H1 (cell line): ENCODE measurements at regions not wholly inside any gene's neighbourhood (a gene's known extent, or its start where the extent isn't known, plus 50 kb on each side); places are given as distances from the start of the nearest gene placed in this dataset.

ENCODE experiments used
- CTCF ChIA-PET: fragments of 300-600 bp; sonication (Branson Sonifier 250); formaldehyde crosslinking; loops from one replicate; lab custom pipeline; 2021; ENCODE audit not compliant: partially characterized antibody; lab: Charles Lee
- POLR2A ChIA-PET: fragments of 300-600 bp; sonication (Branson Sonifier 250); formaldehyde crosslinking; loops from one replicate; lab custom pipeline; 2021; ENCODE audit warnings: inconsistent platforms; ENCODE audit not compliant: partially characterized antibody; lab: Charles Lee
- DNase-seq, 2 experiments: peaks; one replicate each; pipeline versions ENCODE4 v3.0.0 to v3.0.0-alpha.2; 2010 to 2022; ENCODE audit warnings: low spot score in 2 of 2, low read depth in 1 of 2, mixed read lengths in 1 of 2
- FAIRE-seq: peaks from 2 replicates; lab custom pipeline; 2011; peaks lifted over from hg19 to GRCh38; lab: Jason Lieb, UNC
- H2AFZ ChIP-seq: 2 replicates; pipeline ENCODE4 v1.8.1; 2012; ENCODE audit warnings: low read length, inconsistent platforms
- H2AK5ac ChIP-seq: 2 replicates; pipeline ENCODE4 v1.6.1; 2013; ENCODE audit warnings: low read depth, low read length
- H2BK120ac ChIP-seq: replicated peaks from 2 replicates; pipeline ENCODE3; 2013; ENCODE audit warnings: low read depth, low read length, inconsistent platforms
- H2BK12ac ChIP-seq: 2 replicates; pipeline ENCODE4 v1.6.1; 2013; ENCODE audit warnings: low read depth, low read length
- H2BK15ac ChIP-seq: 2 replicates; pipeline ENCODE4 v1.6.1; 2013; ENCODE audit warnings: low read length
- H2BK20ac ChIP-seq: 2 replicates; pipeline ENCODE4 v1.6.1; 2013; ENCODE audit warnings: low read length
- H2BK5ac ChIP-seq: 2 replicates; pipeline ENCODE4 v1.6.1; 2013; ENCODE audit warnings: low read depth, low read length
- H3K14ac ChIP-seq: 2 replicates; pipeline ENCODE4 v1.6.1; 2013; ENCODE audit warnings: inconsistent platforms; ENCODE audit not compliant: insufficient read length
- H3K18ac ChIP-seq: 2 replicates; pipeline ENCODE4 v1.6.1; 2013; ENCODE audit warnings: low read length; ENCODE audit errors: extremely low read depth
- H3K23ac ChIP-seq: 2 replicates; pipeline ENCODE4 v1.6.1; 2013; ENCODE audit warnings: inconsistent platforms; ENCODE audit not compliant: insufficient read length
- H3K23me2 ChIP-seq: 2 replicates; pipeline ENCODE4 v1.6.1; 2013; ENCODE audit warnings: low read depth, low read length
- H3K27ac ChIP-seq: 2 replicates; pipeline ENCODE4 v1.6.1; 2011; ENCODE audit warnings: low read depth, low read length, inconsistent platforms
- H3K27me3 ChIP-seq, 4 experiments: replicated peaks in 1 of 4; 1 replicate in 1 of 4; 2 replicates in 3 of 4; pipeline versions ENCODE4 v1.6.1 to v1.8.1; 2011 to 2013; ENCODE audit warnings: low read length in 3 of 4, mild to moderate bottlenecking in 3 of 4, inconsistent platforms in 2 of 4, mixed read lengths in 2 of 4, moderate library complexity in 1 of 4; ENCODE audit not compliant: control insufficient read depth in 3 of 4, insufficient read depth in 3 of 4; ENCODE audit errors: extremely low read depth in 1 of 4
- H3K36me3 ChIP-seq, 4 experiments: 2 replicates each; pipeline versions ENCODE4 v1.6.1 to v1.8.1; 2011 to 2013; ENCODE audit warnings: mild to moderate bottlenecking in 4 of 4, low read length in 3 of 4, moderate library complexity in 2 of 4, control low read depth in 1 of 4, inconsistent platforms in 1 of 4; ENCODE audit not compliant: insufficient read depth in 4 of 4, control insufficient read depth in 2 of 4
- H3K4ac ChIP-seq: replicated peaks from 2 replicates; pipeline ENCODE3; 2013; ENCODE audit warnings: low read length, low read depth, mixed read lengths, inconsistent platforms; ENCODE audit not compliant: insufficient read length
- H3K4me1 ChIP-seq, 4 experiments: replicated peaks in 1 of 4; 1 replicate in 1 of 4; 2 replicates in 3 of 4; pipeline versions ENCODE4 v1.6.1 to v1.8.1; 2011 to 2013; ENCODE audit warnings: low read length in 3 of 4, inconsistent platforms in 2 of 4, mixed read lengths in 1 of 4; ENCODE audit not compliant: insufficient read depth in 4 of 4, control insufficient read depth in 3 of 4
- H3K4me2 ChIP-seq, 2 experiments: 2 replicates each; pipeline versions ENCODE4 v1.6.1 to v1.8.1; 2011 to 2013; ENCODE audit warnings: low read depth in 2 of 2, low read length in 2 of 2, control low read depth in 1 of 2, inconsistent platforms in 1 of 2, mild to moderate bottlenecking in 1 of 2; ENCODE audit not compliant: insufficient read depth in 1 of 2
- H3K4me3 ChIP-seq, 4 experiments: fragments of 200-600, 300-600 bp in 1 of 4; sonication (generic), shearing (Covaris generic), sonication (Bioruptor Twin) in 1 of 4; 2 replicates each; pipeline versions ENCODE4 v1.5.1 to v1.8.1; 2011 to 2016; ENCODE audit warnings: low read length in 4 of 4, low read depth in 3 of 4, control low read depth in 2 of 4, inconsistent platforms in 2 of 4, mild to moderate bottlenecking in 2 of 4, mixed read lengths in 1 of 4, moderate library complexity in 1 of 4; ENCODE audit not compliant: insufficient read depth in 2 of 4; ENCODE audit errors: extremely low read depth in 1 of 4
- H3K56ac ChIP-seq: replicated peaks from 2 replicates; pipeline ENCODE3; 2013; ENCODE audit warnings: low read depth, mild to moderate bottlenecking, mixed read lengths, low read length, inconsistent platforms; ENCODE audit not compliant: insufficient read length
- H3K79me1 ChIP-seq: 2 replicates; pipeline ENCODE4 v1.6.1; 2013; ENCODE audit warnings: low read depth, low read length, control low read depth
- H3K79me2 ChIP-seq, 2 experiments: 2 replicates each; pipeline versions ENCODE4 v1.6.1 to v1.8.1; 2012 to 2013; ENCODE audit warnings: low read length in 2 of 2, mild to moderate bottlenecking in 2 of 2, inconsistent platforms in 1 of 2; ENCODE audit not compliant: insufficient read depth in 2 of 2, control insufficient read depth in 1 of 2
- H3K9ac ChIP-seq, 4 experiments: replicated peaks in 1 of 4; 1 replicate in 1 of 4; 2 replicates in 3 of 4; pipeline versions ENCODE4 v1.6.1 to v1.8.1; 2011 to 2013; ENCODE audit warnings: low read depth in 3 of 4, low read length in 3 of 4, control low read depth in 2 of 4, mild to moderate bottlenecking in 2 of 4, moderate library complexity in 2 of 4, inconsistent platforms in 1 of 4; ENCODE audit errors: extremely low read depth in 1 of 4
- H3K9me3 ChIP-seq, 2 experiments: 2 replicates each; pipeline versions ENCODE4 v1.6.1 to v1.8.1; 2012 to 2013; ENCODE audit warnings: mild to moderate bottlenecking in 2 of 2, moderate library complexity in 2 of 2, control low read depth in 1 of 2, inconsistent platforms in 1 of 2, low read depth in 1 of 2, low read length in 1 of 2, mixed read lengths in 1 of 2; ENCODE audit not compliant: insufficient read depth in 2 of 2
- H4K20me1 ChIP-seq, 2 experiments: replicated peaks in 1 of 2; 2 replicates each; pipeline versions ENCODE3 to v1.8.1; 2011 to 2013; ENCODE audit warnings: inconsistent platforms in 2 of 2, low read length in 2 of 2, mild to moderate bottlenecking in 1 of 2; ENCODE audit not compliant: insufficient read depth in 2 of 2, control insufficient read depth in 1 of 2
- H4K5ac ChIP-seq: 2 replicates; pipeline ENCODE4 v1.6.1; 2013; ENCODE audit warnings: low read length, low read depth, mixed read lengths, inconsistent platforms; ENCODE audit not compliant: insufficient read length
- H4K8ac ChIP-seq: 2 replicates; pipeline ENCODE4 v1.8.0; 2013; ENCODE audit warnings: mild to moderate bottlenecking, moderate library complexity, low read length, inconsistent platforms; ENCODE audit not compliant: insufficient read depth; ENCODE audit errors: extremely low read depth
- H4K91ac ChIP-seq: replicated peaks from 2 replicates; pipeline ENCODE3; 2013; ENCODE audit warnings: low read length, mixed read lengths, inconsistent platforms; ENCODE audit not compliant: insufficient read length
- CBX5 ChIP-seq: fragments of 300-800, 300-1000 bp; sonication (generic); IDR thresholded peaks from 2 replicates; pipeline ENCODE4 v1.7.1; 2016; ENCODE audit warnings: antibody characterized with exemption, low read length, low read depth
- CBX8 ChIP-seq: fragments of 300-800, 300-1000 bp; sonication (generic); IDR thresholded peaks from 2 replicates; pipeline ENCODE4 v1.7.1; 2016; ENCODE audit warnings: low read depth, low read length, borderline replicate concordance
- KDM1A ChIP-seq: fragments of 200-600, 300-600 bp; sonication (generic); IDR thresholded peaks from 2 replicates; pipeline ENCODE4 v1.7.1; 2016; ENCODE audit warnings: mild to moderate bottlenecking, low read length, borderline replicate concordance
- MAFK ChIP-seq: IDR thresholded peaks from 2 replicates; pipeline ENCODE4 v1.6.1; 2012; ENCODE audit warnings: low read depth, mild to moderate bottlenecking, improper control_type of control experiment, low read length
- MAX ChIP-seq: IDR thresholded peaks from 2 replicates; pipeline ENCODE4 v1.6.1; 2012; ENCODE audit warnings: inconsistent platforms
- NRF1 ChIP-seq: IDR thresholded peaks from 2 replicates; pipeline ENCODE4 v1.6.1; 2011; ENCODE audit warnings: mild to moderate bottlenecking, low read depth, low read length, improper control_type of control experiment
- RBBP5 ChIP-seq: IDR thresholded peaks from 2 replicates; pipeline ENCODE4 v1.7.1; 2012; ENCODE audit warnings: low read depth, mild to moderate bottlenecking, inconsistent platforms, low read length, moderate library complexity, borderline replicate concordance
- RFX5 ChIP-seq: IDR thresholded peaks from 2 replicates; pipeline ENCODE4 v1.6.1; 2011; ENCODE audit warnings: low read depth, low read length, improper control_type of control experiment, borderline replicate concordance
- TCF12 ChIP-seq: IDR thresholded peaks from 2 replicates; pipeline ENCODE4 v1.6.1; 2011; ENCODE audit warnings: low read depth, mild to moderate bottlenecking, low read length
- TEAD4 ChIP-seq: IDR thresholded peaks from 2 replicates; pipeline ENCODE4 v1.6.1; 2012; ENCODE audit warnings: low read depth, low read length, inconsistent platforms, mixed read lengths
- WGBS, 2 experiments: shearing (Covaris generic) in 1 of 2; methylation state at CpG; one replicate each; pipeline versions ENCODE4 v1.1.6 to v1.1.7; 2013 to 2015; ENCODE audit warnings: low lambda C conversion rate in 2 of 2, mixed read lengths in 2 of 2, inconsistent platforms in 1 of 2, low coverage in 1 of 2, missing lambda C conversion rate in 1 of 2; ENCODE audit not compliant: insufficient replicate concordance in 2 of 2, insufficient coverage in 1 of 2, insufficient read length in 1 of 2; ENCODE audit errors: extremely low coverage in 1 of 2, missing lambda C conversion rate in 1 of 2; 5-methylcytosine and 5-hydroxymethylcytosine counted together

- Histone ChIP-seq H3K23ac (no peak overlapping the region), H3K27ac (no peak overlapping the region), H2BK5ac (no peak overlapping the region), H3K4me1 (no peaks in the 10 kb centered on the region), H4K91ac (no peak overlapping the region), H3K4ac (no peak overlapping the region), H2AFZ (no peak overlapping the region), H3K79me2 (no peaks in the 10 kb centered on the region), H4K5ac (no peak overlapping the region), H4K8ac (no peak overlapping the region), H2BK15ac (no peak overlapping the region), H3K9me3 (no peaks in the 10 kb centered on the region), H3K18ac (no peak overlapping the region)
- no peak for FAIRE-seq
- POLR2A ChIA-PET: no interaction called here
- TF ChIP-seq TCF12 (no peak), MAFK (no peak), CBX8 (no peak), CBX5 (no peak), RFX5 (no peak), TEAD4 (no peak), NRF1 (no peak), RBBP5 (no peak), MAX (no peak), KDM1A (no peak)
- TF ChIP-seq, all 59 proteins: peak for 0
- 89% methylated on average over 4 of the region's 4 CpGs; no CpG with 5 or more reads in 1 of the 2 experiments for WGBS, 2 experiments
- Histone ChIP-seq H3K4me2 (no peak overlapping the region), H3K79me1 (no peaks in the 10 kb centered on the region), H2BK120ac (no peak overlapping the region), H2BK12ac (no peak overlapping the region), H3K36me3 (no peaks in the 10 kb centered on the region), H3K14ac (no peak overlapping the region), H2AK5ac (no peak overlapping the region), H3K56ac (no peak overlapping the region), H3K4me3 (no peak overlapping the region), H3K9ac (no peak overlapping the region), H3K27me3 (peaks cover 14 to 45% (median 34%) of the 10 kb centered on the region in 4 experiments), H4K20me1 (no peaks in the 10 kb centered on the region), H3K23me2 (no peaks in the 10 kb centered on the region), H2BK20ac (no peak overlapping the region)
- no peak for DNase-seq
- CTCF ChIA-PET: no interaction called here
Observed at GRCh38 chr14:79997509-79998208, 213.6 kb downstream of the DIO2 start.
